ENCODE measurements at regions not wholly inside any gene's neighbourhood (a gene's known extent, or its start where the extent isn't known, plus 50 kb on each side); places are given as distances from the start of the nearest gene placed in this dataset.
"Not testable (repeated sequence)": the region's sequence is repeated elsewhere in the genome, so short reads cannot be mapped to it uniquely, and the experiment has no call there.

DNA sequence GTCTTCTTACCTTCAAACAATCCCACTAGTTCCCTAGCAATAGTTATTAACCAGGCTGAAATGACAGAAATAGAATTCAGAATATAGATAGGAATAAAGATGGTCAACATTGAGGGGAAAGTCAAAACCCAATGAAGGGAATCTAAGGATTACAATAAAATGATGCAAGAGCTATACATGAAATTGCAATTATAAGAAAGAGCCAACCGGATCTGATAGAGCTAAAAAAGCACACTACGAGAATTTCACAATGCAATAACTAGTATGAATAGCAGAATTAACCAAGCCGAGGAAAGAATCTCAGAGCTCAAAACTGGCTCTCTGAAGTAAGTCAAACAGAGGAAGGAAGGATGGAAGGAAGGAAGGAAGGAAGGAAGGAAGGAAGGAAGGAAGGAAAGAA lies 288.7 kb upstream of the KCND2 start:
- Histone ChIP-seq H3K27me3 (ENCODE audit: control insufficient read depth, insufficient read depth, low read length) (no peaks in the 10 kb centered on the region), H3K4me1 (ENCODE audit: control insufficient read depth, insufficient read depth, low read length) (no peaks in the 10 kb centered on the region), H3K9me3 (replicated peaks; ENCODE audit: control insufficient read depth, low read depth, low read length) (peaks cover 2% of the 10 kb centered on the region), H3K4me3 (ENCODE audit: low read length) (no peak overlapping the region), H3K27ac (ENCODE audit: low read length) (no peak overlapping the region), H3K36me3 (ENCODE audit: control insufficient read depth, insufficient read depth, low read length) (no peaks in the 10 kb centered on the region)
- WGBS (ENCODE audit: insufficient coverage) = no CpG with 5 or more reads among the region's 3 CpGs
- DNase-seq = no peak

DNA sequence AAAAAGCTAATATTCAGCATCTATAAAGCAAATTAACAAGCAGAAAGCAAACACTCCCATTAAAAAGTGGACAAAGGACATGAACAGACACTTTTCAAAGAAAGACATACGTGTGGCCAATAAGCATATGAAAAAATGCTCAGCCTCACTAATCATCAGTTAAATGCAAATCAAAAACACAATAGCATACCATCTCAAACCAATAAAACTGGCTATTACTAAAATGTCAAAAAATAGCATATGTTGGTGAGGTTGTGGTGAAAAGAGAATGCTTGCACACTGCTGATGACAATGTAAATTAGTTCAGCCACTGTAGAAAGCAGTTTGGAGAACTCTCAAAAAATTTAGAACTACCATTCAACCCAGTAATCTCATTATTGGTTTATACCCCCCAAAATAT lies 284.6 kb upstream of the KCND2 start:
- WGBS (ENCODE audit: insufficient coverage) = no CpG with 5 or more reads among the region's 1 CpG
- no peaks in the 10 kb centered on the region for H3K4me1 ChIP-seq (ENCODE audit: control insufficient read depth, insufficient read depth, low read length)
- no peak overlapping the region for H3K27ac ChIP-seq (ENCODE audit: low read length)
- H3K36me3 ChIP-seq (ENCODE audit: control insufficient read depth, insufficient read depth, low read length) = no peaks in the 10 kb centered on the region
- DNase-seq = no peak
- H3K9me3 ChIP-seq (replicated peaks; ENCODE audit: control insufficient read depth, low read depth, low read length) = no peaks in the 10 kb centered on the region
- H3K4me3 ChIP-seq (ENCODE audit: low read length) = no peak overlapping the region
- no peaks in the 10 kb centered on the region for H3K27me3 ChIP-seq (ENCODE audit: control insufficient read depth, insufficient read depth, low read length)

DNA sequence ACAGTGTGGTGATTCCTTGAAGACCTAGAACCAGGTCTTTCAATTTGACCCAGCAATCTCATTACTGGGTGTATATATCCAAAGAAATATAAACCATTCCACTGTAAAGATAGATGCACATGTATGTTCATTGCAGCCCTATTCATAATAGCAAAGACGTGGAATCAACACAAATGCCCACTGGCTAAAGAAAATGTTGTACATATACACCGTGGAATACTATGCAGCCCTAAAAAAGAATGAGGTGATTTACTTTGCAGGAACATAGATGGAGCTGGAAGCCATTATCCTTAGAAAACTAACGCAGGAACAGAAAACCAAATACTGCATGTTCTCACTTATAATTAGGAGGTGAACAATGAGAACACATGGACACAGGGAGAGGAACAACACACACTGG lies 278.0 kb upstream of the KCND2 start:
- WGBS (ENCODE audit: insufficient coverage) = no CpG with 5 or more reads among the region's 3 CpGs
- no peaks in the 10 kb centered on the region for H3K27me3 ChIP-seq (ENCODE audit: control insufficient read depth, insufficient read depth, low read length)
- H3K9me3 ChIP-seq (replicated peaks; ENCODE audit: control insufficient read depth, low read depth, low read length) = no peaks in the 10 kb centered on the region
- no peak overlapping the region for H3K4me3 ChIP-seq (ENCODE audit: low read length)
- H3K36me3 ChIP-seq (ENCODE audit: control insufficient read depth, insufficient read depth, low read length) = no peaks in the 10 kb centered on the region
- DNase-seq = no peak
- H3K27ac ChIP-seq (ENCODE audit: low read length) = no peak overlapping the region
- no peaks in the 10 kb centered on the region for H3K4me1 ChIP-seq (ENCODE audit: control insufficient read depth, insufficient read depth, low read length)

DNA sequence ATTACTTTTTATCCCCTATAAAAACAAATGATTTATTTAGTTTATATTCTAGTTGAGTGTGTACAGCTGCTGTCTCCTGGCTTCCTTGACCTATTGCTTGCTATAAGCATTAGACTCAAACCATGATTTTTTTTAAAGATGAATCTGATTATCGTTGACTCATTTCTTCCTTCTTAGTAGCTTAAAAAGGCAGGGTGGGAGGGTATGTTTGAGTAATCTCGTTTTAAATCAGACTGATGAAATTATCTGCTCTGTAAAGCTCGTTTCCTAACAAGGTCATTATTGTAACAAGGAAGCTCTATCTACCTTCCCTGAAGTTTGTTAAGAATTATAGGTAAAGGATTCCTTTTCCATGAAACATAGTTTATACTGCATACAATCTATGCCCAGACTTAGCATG lies 276.3 kb upstream of the KCND2 start:
- no peaks in the 10 kb centered on the region for H3K4me1 ChIP-seq (ENCODE audit: control insufficient read depth, insufficient read depth, low read length)
- no peak for DNase-seq
- no CpG with 5 or more reads among the region's 3 CpGs for WGBS (ENCODE audit: insufficient coverage)
- H3K36me3 ChIP-seq (ENCODE audit: control insufficient read depth, insufficient read depth, low read length) = no peaks in the 10 kb centered on the region
- no peak overlapping the region for H3K4me3 ChIP-seq (ENCODE audit: low read length)
- no peaks in the 10 kb centered on the region for H3K27me3 ChIP-seq (ENCODE audit: control insufficient read depth, insufficient read depth, low read length)
- H3K9me3 ChIP-seq (replicated peaks; ENCODE audit: control insufficient read depth, low read depth, low read length) = no peaks in the 10 kb centered on the region
- no peak overlapping the region for H3K27ac ChIP-seq (ENCODE audit: low read length)

DNA sequence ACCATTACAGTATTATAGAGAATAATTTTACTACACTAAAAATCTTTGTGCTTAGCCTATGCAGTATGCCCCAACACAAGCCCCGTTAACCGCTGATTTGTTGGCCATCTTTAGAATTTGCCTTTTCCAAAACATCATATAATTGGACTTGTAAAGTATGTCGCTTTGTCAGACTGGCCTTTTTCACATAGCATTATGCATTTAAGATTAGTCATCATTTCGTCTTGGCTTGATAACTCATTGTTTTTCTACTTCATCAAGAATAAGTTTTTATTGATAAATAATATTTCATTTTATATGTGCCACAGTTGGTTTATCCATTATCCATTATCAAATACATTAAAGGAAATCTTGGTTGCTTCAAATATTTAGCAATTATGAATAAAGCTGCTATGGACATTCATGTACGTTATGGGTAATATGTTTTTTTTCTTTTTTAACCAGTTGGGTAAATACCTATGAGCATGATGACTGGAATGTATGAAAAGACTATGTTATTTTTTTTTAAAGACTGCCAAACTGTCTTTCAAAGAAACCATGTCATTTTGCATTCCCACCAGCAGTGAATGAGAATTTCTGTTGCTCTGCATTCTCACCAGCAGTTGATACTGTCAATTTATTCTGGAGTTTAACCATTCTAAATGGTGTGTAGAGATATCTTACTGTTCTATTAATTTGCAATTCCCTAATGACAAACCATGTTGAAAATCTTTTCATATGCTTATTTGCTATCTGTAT lies 273.1 kb upstream of the KCND2 start:
- Histone ChIP-seq H3K27me3 (ENCODE audit: control insufficient read depth, insufficient read depth, low read length) (no peaks in the 10 kb centered on the region), H3K4me3 (ENCODE audit: low read length) (no peak overlapping the region), H3K36me3 (ENCODE audit: control insufficient read depth, insufficient read depth, low read length) (no peaks in the 10 kb centered on the region), H3K9me3 (replicated peaks; ENCODE audit: control insufficient read depth, low read depth, low read length) (no peaks in the 10 kb centered on the region), H3K4me1 (ENCODE audit: control insufficient read depth, insufficient read depth, low read length) (no peaks in the 10 kb centered on the region), H3K27ac (ENCODE audit: low read length) (no peak overlapping the region)
- DNase-seq = no peak
- WGBS (ENCODE audit: insufficient coverage) = no CpG with 5 or more reads among the region's 5 CpGs

DNA sequence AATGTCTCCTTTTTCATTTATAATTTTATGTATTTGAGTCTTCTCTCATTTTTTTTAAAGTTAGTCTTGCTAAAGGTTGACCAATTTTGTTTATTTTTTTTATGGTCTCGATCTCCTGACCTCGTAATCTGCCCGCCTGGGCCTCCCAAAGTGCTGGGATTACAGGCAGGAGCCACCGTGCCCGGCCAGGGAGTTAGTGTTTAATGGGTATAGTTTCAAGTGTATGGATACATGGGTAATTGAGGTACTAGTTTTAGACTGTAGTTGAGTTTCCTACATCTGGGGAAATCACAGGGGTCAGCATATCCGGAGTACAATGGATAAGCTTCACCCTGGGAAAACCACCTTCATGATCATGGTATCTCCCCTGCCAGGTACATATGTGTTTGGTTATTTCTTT lies 267.3 kb upstream of the KCND2 start:
- H3K27ac ChIP-seq (ENCODE audit: low read length) = no peak overlapping the region
- no peak overlapping the region for H3K4me3 ChIP-seq (ENCODE audit: low read length)
- H3K9me3 ChIP-seq (replicated peaks; ENCODE audit: control insufficient read depth, low read depth, low read length) = no peaks in the 10 kb centered on the region
- H3K27me3 ChIP-seq (ENCODE audit: control insufficient read depth, insufficient read depth, low read length) = no peaks in the 10 kb centered on the region
- no peak for DNase-seq
- 97% methylated on average over 5 of the region's 6 CpGs for WGBS (ENCODE audit: insufficient coverage)
- no peaks in the 10 kb centered on the region for H3K4me1 ChIP-seq (ENCODE audit: control insufficient read depth, insufficient read depth, low read length)
- H3K36me3 ChIP-seq (ENCODE audit: control insufficient read depth, insufficient read depth, low read length) = no peaks in the 10 kb centered on the region

DNA sequence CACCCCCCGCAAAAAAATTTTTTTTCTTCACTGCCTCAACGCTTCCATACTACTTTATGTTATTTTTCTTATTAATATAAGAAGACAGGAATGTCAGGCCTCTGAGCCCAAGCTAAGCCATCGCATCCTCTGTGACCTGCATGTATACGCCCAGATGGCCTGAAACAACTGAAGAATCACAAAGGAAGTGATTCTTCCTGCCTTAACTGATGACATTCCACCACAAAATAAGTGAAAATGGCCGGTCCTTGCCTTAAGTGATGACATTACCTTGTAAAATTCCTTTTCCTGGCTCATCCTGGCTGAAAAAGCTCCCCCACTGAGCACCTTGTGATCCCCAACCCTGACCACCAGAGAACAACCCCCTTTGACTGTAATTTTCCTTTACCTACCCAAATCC lies 258.7 kb upstream of the KCND2 start:
- H3K4me3 ChIP-seq (ENCODE audit: low read length); H3K4me1 ChIP-seq (ENCODE audit: control insufficient read depth, insufficient read depth, low read length); H3K27me3 ChIP-seq (ENCODE audit: control insufficient read depth, insufficient read depth, low read length); H3K9me3 ChIP-seq (replicated peaks; ENCODE audit: control insufficient read depth, low read depth, low read length); DNase-seq; H3K36me3 ChIP-seq (ENCODE audit: control insufficient read depth, insufficient read depth, low read length); H3K27ac ChIP-seq (ENCODE audit: low read length): not testable (repeated sequence)
- 56% methylated on average over 2 of the region's 5 CpGs for WGBS (ENCODE audit: insufficient coverage)

DNA sequence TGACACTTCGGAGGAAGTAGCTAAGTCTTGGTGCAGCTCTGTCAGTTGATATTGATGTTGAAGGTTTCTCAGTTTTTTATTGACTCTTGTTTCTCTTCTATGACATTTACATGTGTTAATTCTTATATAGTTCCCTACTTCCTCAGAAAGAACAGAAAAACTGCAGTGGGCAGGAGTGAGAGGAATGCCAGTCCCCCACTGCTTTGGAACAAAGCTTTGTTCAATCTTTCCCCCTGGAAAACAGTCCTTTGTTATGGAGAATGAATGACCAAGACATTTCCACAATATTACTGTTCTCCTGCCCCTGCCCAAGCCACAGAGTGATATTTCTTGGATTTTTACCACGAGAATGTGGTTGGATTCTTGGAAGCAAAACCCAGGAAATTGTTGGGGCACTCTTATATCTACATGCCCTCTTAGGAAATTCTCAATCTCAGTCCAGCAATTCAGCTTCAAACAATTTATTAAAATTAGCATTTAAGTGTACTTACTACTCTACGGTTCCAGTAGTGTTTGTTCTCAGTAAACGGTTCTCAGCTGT lies 258.0 kb upstream of the KCND2 start:
- Histone ChIP-seq H3K4me1 (ENCODE audit: control insufficient read depth, insufficient read depth, low read length) (no peaks in the 10 kb centered on the region), H3K27ac (ENCODE audit: low read length) (no peak overlapping the region), H3K4me3 (ENCODE audit: low read length) (no peak overlapping the region), H3K9me3 (replicated peaks; ENCODE audit: control insufficient read depth, low read depth, low read length) (no peaks in the 10 kb centered on the region), H3K36me3 (ENCODE audit: control insufficient read depth, insufficient read depth, low read length) (no peaks in the 10 kb centered on the region), H3K27me3 (ENCODE audit: control insufficient read depth, insufficient read depth, low read length) (no peaks in the 10 kb centered on the region)
- WGBS (ENCODE audit: insufficient coverage) = 20% methylated on average over 1 of the region's 4 CpGs
- no peak for DNase-seq

DNA sequence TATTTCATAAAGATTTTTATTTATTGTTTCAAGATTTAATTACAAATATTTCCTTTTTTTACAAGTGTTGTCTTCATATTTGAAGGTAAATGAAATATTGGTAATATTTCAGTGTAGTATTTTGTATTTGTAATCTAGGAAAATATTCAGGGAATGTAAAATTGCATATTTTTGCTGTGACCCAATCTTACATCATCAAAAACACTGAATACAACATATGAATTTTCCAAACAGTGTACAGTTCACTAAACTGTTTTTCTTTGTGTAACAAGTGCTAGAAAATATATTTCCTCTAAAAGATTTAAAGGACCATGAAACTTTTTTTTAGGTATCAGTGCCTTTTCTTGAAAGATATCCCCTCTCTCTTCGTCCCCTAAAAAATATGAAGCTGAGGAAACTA lies 251.9 kb upstream of the KCND2 start:
- H3K27me3 ChIP-seq (ENCODE audit: control insufficient read depth, insufficient read depth, low read length) = no peaks in the 10 kb centered on the region
- H3K4me1 ChIP-seq (ENCODE audit: control insufficient read depth, insufficient read depth, low read length) = no peaks in the 10 kb centered on the region
- no peaks in the 10 kb centered on the region for H3K9me3 ChIP-seq (replicated peaks; ENCODE audit: control insufficient read depth, low read depth, low read length)
- no peaks in the 10 kb centered on the region for H3K36me3 ChIP-seq (ENCODE audit: control insufficient read depth, insufficient read depth, low read length)
- no peak overlapping the region for H3K4me3 ChIP-seq (ENCODE audit: low read length)
- peak; percentile 2 for DNase-seq
- H3K27ac ChIP-seq (ENCODE audit: low read length) = no peak overlapping the region
- WGBS (ENCODE audit: insufficient coverage) = no CpG with 5 or more reads among the region's 1 CpG

DNA sequence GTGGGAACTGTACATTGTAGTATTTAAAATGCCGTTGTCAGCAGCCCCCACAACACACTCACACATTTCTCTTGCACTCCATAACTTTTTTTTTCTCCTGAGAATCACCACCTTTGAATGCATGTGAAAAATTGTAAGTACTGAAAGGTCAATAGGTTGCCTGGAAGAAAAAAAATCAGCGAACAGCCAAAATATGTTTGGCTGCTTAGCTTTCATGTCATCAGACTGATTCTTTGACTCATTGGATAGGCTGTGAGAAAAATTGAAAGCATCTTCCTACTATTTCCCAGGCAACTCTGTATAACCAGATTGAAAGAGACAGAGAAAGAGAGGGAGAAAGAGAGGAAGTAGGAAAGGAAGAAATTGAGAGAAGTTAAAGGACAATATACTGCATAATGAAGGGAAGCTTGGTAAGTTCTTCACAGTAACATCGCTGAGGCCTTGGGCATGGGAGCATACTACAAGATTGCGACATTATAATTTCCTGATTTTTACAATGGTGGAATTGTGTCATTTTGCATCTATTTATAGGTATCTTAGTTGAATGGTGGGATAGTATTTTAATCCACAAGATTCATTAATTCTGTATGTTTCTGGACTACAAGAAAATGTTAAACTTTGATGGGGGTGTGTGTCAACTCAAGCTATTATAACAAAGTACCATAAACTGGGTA lies 249.3 kb upstream of the KCND2 start:
- Histone ChIP-seq H3K4me1 (ENCODE audit: control insufficient read depth, insufficient read depth, low read length) (no peaks in the 10 kb centered on the region), H3K27me3 (ENCODE audit: control insufficient read depth, insufficient read depth, low read length) (no peaks in the 10 kb centered on the region), H3K27ac (ENCODE audit: low read length) (no peak overlapping the region), H3K9me3 (replicated peaks; ENCODE audit: control insufficient read depth, low read depth, low read length) (no peaks in the 10 kb centered on the region), H3K4me3 (ENCODE audit: low read length) (no peak overlapping the region), H3K36me3 (ENCODE audit: control insufficient read depth, insufficient read depth, low read length) (no peaks in the 10 kb centered on the region)
- WGBS (ENCODE audit: insufficient coverage) = no CpG with 5 or more reads among the region's 4 CpGs
- peak; percentile 6 for DNase-seq
